Stimulated activated CD8-positive, alpha-beta memory T cell treated with anti-CD3 and anti-CD28 coated beads, Interleukin-7, amount 100 ng/mL, for 24 hours (primary cell): ENCODE measurements at regions not wholly inside any gene's neighbourhood (a gene's known extent, or its start where the extent isn't known, plus 50 kb on each side); places are given as distances from the start of the nearest gene placed in this dataset.

Source experiments
- DNase-seq: peaks from one replicate; pipeline ENCODE4 v3.0.0-alpha.2; 2020; ENCODE audit warnings: low read depth

- no peak for DNase-seq
Measured at GRCh38 chr22:49178246-49179005, 649.2 kb downstream of the BRD1 start.

- DNase-seq: no peak
Measured at GRCh38 chr22:49177666-49178065, 650.0 kb downstream of the BRD1 start.

- no peak for DNase-seq
Measured at GRCh38 chr22:49176956-49177355, 650.7 kb downstream of the BRD1 start.

- DNase-seq: no peak
Measured at GRCh38 chr22:49170053-49170452, 657.6 kb downstream of the BRD1 start.

GRCh38 chr22:49169074-49169744, 658.5 kb downstream of the BRD1 start:
- no peak for DNase-seq

GRCh38 chr22:49168219-49168813, 659.4 kb downstream of the BRD1 start:
- no peak for DNase-seq

GRCh38 chr22:49166746-49167145, 660.9 kb downstream of the BRD1 start:
- DNase-seq: no peak

GRCh38 chr22:49166211-49166610, 661.5 kb downstream of the BRD1 start:
- no peak for DNase-seq

GRCh38 chr22:49164773-49165320, 662.8 kb downstream of the BRD1 start:
- no peak for DNase-seq

GRCh38 chr22:49163960-49164690, 663.5 kb downstream of the BRD1 start:
- no peak for DNase-seq

- no peak for DNase-seq
Measured at GRCh38 chr22:49163258-49163959, 664.3 kb downstream of the BRD1 start.

- no peak for DNase-seq
Measured at GRCh38 chr22:49162841-49163240, 664.8 kb downstream of the BRD1 start.

GRCh38 chr22:49161002-49161850, 666.4 kb downstream of the BRD1 start:
- DNase-seq: no peak

GRCh38 chr22:49160261-49161001, 667.2 kb downstream of the BRD1 start:
- DNase-seq: no peak

GRCh38 chr22:49159711-49160110, 668.0 kb downstream of the BRD1 start:
- no peak for DNase-seq

GRCh38 chr22:49158741-49159564, 668.7 kb downstream of the BRD1 start:
- DNase-seq: no peak

GRCh38 chr22:49157529-49158339, 669.9 kb downstream of the BRD1 start:
- DNase-seq: no peak

- no peak for DNase-seq
Measured at GRCh38 chr22:49156662-49157285, 670.9 kb downstream of the BRD1 start.
